ENCODE measurements at regions not wholly inside any gene's neighbourhood (a gene's known extent, or its start where the extent isn't known, plus 50 kb on each side); places are given as distances from the start of the nearest gene placed in this dataset.

DNA sequence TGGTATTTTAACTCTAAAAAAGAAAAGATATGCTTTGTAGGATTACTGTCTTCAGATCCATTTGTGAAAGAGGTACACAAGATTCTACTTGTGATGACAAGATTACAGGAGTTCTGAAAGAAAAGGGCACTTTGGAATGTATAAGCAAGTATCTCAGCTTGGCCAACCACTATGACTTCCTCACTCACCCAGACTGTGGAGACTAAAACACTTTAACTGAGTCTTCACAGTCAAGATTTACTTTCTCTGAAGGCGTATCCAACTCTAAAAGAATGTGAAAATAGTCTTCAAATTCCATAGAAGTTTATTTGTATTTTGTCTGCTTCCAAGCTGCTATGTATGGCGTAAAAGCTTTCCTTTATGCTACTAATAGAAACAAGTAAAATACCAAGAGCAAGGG is 76.1 kb upstream of the SRRM3 start:
- Mint-ChIP-seq H3K4me3 (ENCODE audit: low read depth, unreplicated experiment) (no peak overlapping the region), H3K27me3 (ENCODE audit: unreplicated experiment) (no peaks in the 10 kb centered on the region), H3K36me3 (ENCODE audit: insufficient read depth, unreplicated experiment) (no peaks in the 10 kb centered on the region), H3K4me1 (ENCODE audit: low read depth, unreplicated experiment) (no peaks in the 10 kb centered on the region), H3K9me3 (ENCODE audit: low read depth, unreplicated experiment) (no peaks in the 10 kb centered on the region), H3K27ac (ENCODE audit: unreplicated experiment) (no peak overlapping the region)
- intact Hi-C loops (cut with micrococcal nuclease; ENCODE audit: unreplicated experiment) = no loop called here
- no TSS peak for BruUV-seq (replicated peaks)
- CTCF ChIA-PET = no interaction called here
- DNase-seq = no peak
- TF ChIP-seq, protein P1, sequence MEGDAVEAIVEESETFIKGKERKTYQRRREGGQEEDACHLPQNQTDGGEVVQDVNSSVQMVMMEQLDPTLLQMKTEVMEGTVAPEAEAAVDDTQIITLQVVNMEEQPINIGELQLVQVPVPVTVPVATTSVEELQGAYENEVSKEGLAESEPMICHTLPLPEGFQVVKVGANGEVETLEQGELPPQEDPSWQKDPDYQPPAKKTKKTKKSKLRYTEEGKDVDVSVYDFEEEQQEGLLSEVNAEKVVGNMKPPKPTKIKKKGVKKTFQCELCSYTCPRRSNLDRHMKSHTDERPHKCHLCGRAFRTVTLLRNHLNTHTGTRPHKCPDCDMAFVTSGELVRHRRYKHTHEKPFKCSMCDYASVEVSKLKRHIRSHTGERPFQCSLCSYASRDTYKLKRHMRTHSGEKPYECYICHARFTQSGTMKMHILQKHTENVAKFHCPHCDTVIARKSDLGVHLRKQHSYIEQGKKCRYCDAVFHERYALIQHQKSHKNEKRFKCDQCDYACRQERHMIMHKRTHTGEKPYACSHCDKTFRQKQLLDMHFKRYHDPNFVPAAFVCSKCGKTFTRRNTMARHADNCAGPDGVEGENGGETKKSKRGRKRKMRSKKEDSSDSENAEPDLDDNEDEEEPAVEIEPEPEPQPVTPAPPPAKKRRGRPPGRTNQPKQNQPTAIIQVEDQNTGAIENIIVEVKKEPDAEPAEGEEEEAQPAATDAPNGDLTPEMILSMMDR (IDR thresholded peaks at IDR 0.05; ENCODE audit: unreplicated experiment) = no peak

DNA sequence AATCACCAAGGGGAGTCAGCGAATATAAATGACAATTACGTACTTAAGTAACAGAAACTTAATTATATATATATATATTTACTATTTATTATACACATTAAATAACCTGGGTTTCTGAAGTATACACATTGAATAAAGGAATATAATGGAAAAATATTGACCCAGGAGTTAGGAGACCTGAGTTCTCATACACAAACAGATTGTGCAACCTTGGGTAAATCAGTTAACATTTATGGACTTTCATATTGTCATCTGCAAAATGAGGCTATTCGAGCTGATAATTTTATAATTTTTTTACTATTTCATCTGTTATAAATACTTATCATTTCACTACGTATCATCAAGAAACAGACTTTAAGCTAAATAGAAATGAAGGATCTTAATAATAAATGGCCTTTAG is 75.1 kb upstream of the SRRM3 start:
- BruUV-seq (replicated peaks) = no TSS peak
- Mint-ChIP-seq H3K36me3 (ENCODE audit: insufficient read depth, unreplicated experiment) (no peaks in the 10 kb centered on the region), H3K9me3 (ENCODE audit: low read depth, unreplicated experiment) (no peaks in the 10 kb centered on the region), H3K27me3 (ENCODE audit: unreplicated experiment) (no peaks in the 10 kb centered on the region), H3K27ac (ENCODE audit: unreplicated experiment) (no peak overlapping the region), H3K4me1 (ENCODE audit: low read depth, unreplicated experiment) (no peaks in the 10 kb centered on the region), H3K4me3 (ENCODE audit: low read depth, unreplicated experiment) (no peak overlapping the region)
- TF ChIP-seq, protein P1 (IDR thresholded peaks at IDR 0.05; ENCODE audit: unreplicated experiment) = no peak
- intact Hi-C loops (cut with micrococcal nuclease; ENCODE audit: unreplicated experiment) = no loop called here
- no peak for DNase-seq
- CTCF ChIA-PET = no interaction called here

DNA sequence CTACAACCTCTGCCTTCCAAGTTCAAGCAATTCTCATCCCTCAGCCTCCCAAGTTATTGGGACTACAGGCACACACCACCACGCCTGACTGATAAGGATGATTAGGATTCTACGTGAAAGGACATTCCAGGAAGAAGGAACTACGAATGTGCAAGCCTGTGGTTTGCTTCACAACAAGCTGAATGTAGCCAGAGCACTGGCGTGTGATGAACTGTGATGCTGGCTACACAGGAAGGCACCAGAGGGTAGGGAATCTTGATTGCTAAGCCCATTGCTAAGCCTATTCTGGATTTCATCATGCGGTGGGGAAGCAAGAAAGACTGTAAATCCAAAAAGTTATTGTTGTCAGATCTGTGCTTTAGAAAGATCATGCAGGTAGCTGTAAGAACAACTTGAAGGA is 72.3 kb upstream of the SRRM3 start:
- Mint-ChIP-seq H3K4me1 (ENCODE audit: low read depth, unreplicated experiment) (no peaks in the 10 kb centered on the region), H3K9me3 (ENCODE audit: low read depth, unreplicated experiment) (no peaks in the 10 kb centered on the region), H3K27ac (ENCODE audit: unreplicated experiment) (no peak overlapping the region), H3K4me3 (ENCODE audit: low read depth, unreplicated experiment) (no peak overlapping the region), H3K36me3 (ENCODE audit: insufficient read depth, unreplicated experiment) (no peaks in the 10 kb centered on the region), H3K27me3 (ENCODE audit: unreplicated experiment) (peaks cover 15% of the 10 kb centered on the region)
- no peak for DNase-seq
- no TSS peak for BruUV-seq (replicated peaks)
- CTCF ChIA-PET = no interaction called here
- intact Hi-C loops (cut with micrococcal nuclease; ENCODE audit: unreplicated experiment) = no loop called here
- TF ChIP-seq, protein P1 (IDR thresholded peaks at IDR 0.05; ENCODE audit: unreplicated experiment) = no peak

DNA sequence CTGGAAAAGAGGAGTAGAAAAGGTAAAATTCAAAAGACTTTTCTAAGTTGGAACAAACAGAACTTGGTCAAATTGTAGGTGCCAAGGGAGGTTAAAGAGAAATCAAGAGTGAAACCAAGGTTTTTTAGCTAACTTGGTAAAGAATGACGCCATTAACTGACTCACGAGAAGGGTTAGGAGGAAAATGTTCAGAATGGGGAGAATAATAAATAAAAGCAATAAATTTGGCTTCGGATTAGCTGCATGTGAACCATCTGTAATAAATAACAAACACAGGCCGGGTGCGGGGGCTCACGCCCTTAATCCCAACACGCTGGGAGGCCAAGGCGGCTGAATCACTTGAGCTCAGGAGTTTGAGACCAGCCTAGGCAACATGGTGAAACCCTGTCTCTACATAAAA is 71.9 kb upstream of the SRRM3 start:
- no peaks in the 10 kb centered on the region for H3K4me1 Mint-ChIP-seq (ENCODE audit: low read depth, unreplicated experiment)
- no peak overlapping the region for H3K27ac Mint-ChIP-seq (ENCODE audit: unreplicated experiment)
- H3K4me3 Mint-ChIP-seq (ENCODE audit: low read depth, unreplicated experiment) = no peak overlapping the region

More for the DNA sequence above, 71.9 kb upstream of the SRRM3 start:
- DNase-seq = no peak
- intact Hi-C loops (cut with micrococcal nuclease; ENCODE audit: unreplicated experiment) = loop anchor here (1.0 kb wide), 1 partner anchor 61 kb away; no protein-coding TSS in a partner anchor
- peaks cover 20% of the 10 kb centered on the region for H3K27me3 Mint-ChIP-seq (ENCODE audit: unreplicated experiment)
- CTCF ChIA-PET = no interaction called here
- TF ChIP-seq, protein P1 (IDR thresholded peaks at IDR 0.05; ENCODE audit: unreplicated experiment) = no peak
- no peaks in the 10 kb centered on the region for H3K36me3 Mint-ChIP-seq (ENCODE audit: insufficient read depth, unreplicated experiment)
- no peaks in the 10 kb centered on the region for H3K9me3 Mint-ChIP-seq (ENCODE audit: low read depth, unreplicated experiment)
- no TSS peak for BruUV-seq (replicated peaks)

Data from Calu3 (cell line).